K562 (cell line): ENCODE measurements at regions not wholly inside any gene's neighbourhood (a gene's known extent, or its start where the extent isn't known, plus 50 kb on each side); places are given as distances from the start of the nearest gene placed in this dataset.

ENCODE experiments used
- ATAC-seq: fragments of 200-7000 bp; cut with Tn5 transposase; 3 replicates; pipeline ENCODE4 v1.9.1; 2020; ENCODE audit warnings: moderate library complexity
- BruUV-seq: library from RNA; stranded (reverse); fragments of 400-500 nt; replicated peaks from 2 replicates; lab custom pipeline; 2021; lab: Mats Ljungman, UMichigan
- CTCF ChIA-PET: fragments of 300-600 bp; formaldehyde crosslinking; extraction: SDS; loops from one replicate; lab custom pipeline; 2021; ENCODE audit warnings: low intra/inter-chr PET ratio; lab: Yijun Ruan, JAX
- POLR2A ChIA-PET: fragments of 300-600, 350-650 bp; sonication (Branson Sonifier 250); formaldehyde crosslinking; extraction: SDS; loops from one replicate; lab custom pipeline; 2021; ENCODE audit warnings: antibody characterized with exemption, inconsistent platforms; lab: Yijun Ruan, JAX
- DNase-seq, 4 experiments: peaks; one replicate each; pipeline versions ENCODE4 v3.0.0 to v3.0.0-alpha.2; 2011 to 2018; ENCODE audit warnings: low spot score in 3 of 4, mixed read lengths in 3 of 4; ENCODE audit errors: extremely low read depth in 1 of 4
- FAIRE-seq: peaks from 2 replicates; lab custom pipeline; 2011; peaks lifted over from hg19 to GRCh38; lab: Jason Lieb, UNC
- H2AFZ ChIP-seq: 2 replicates; pipeline ENCODE4 v1.6.0; 2011; ENCODE audit warnings: low read depth, low read length, control low read depth, inconsistent platforms
- H3K27ac ChIP-seq: fragments of 200-600 bp; 3 replicates; pipeline ENCODE4 v1.8.0; 2011; ENCODE audit warnings: low read depth, mild to moderate bottlenecking, control low read depth, inconsistent platforms, low read length, moderate library complexity, mixed read lengths; ENCODE audit errors: extremely low read depth
- H3K27me3 ChIP-seq, 2 experiments: fragments of 300-600 bp in 1 of 2; 2 replicates in 1 of 2; 3 replicates in 1 of 2; pipeline versions ENCODE4 v1.6.0 to v1.8.0; 2011; ENCODE audit warnings: inconsistent platforms in 2 of 2, low read length in 2 of 2, mild to moderate bottlenecking in 1 of 2, mixed read lengths in 1 of 2, moderate library complexity in 1 of 2; ENCODE audit not compliant: control insufficient read depth in 2 of 2, insufficient read depth in 2 of 2
- H3K36me3 ChIP-seq: fragments of 300-600 bp; 3 replicates; pipeline ENCODE4 v1.8.0; 2011; ENCODE audit warnings: mild to moderate bottlenecking, low read length, inconsistent platforms; ENCODE audit not compliant: control insufficient read depth, insufficient read depth
- H3K4me1 ChIP-seq, 2 experiments: fragments of 200-600 bp in 1 of 2; replicated peaks in 1 of 2; 2 replicates in 1 of 2; 3 replicates in 1 of 2; pipeline versions ENCODE4 v1.5.1 to v1.8.0; 2011; ENCODE audit warnings: inconsistent platforms in 2 of 2, low read length in 2 of 2, mild to moderate bottlenecking in 1 of 2, mixed read lengths in 1 of 2, moderate library complexity in 1 of 2; ENCODE audit not compliant: control insufficient read depth in 2 of 2, insufficient read depth in 2 of 2
- H3K4me2 ChIP-seq: 2 replicates; pipeline ENCODE4 v1.6.1; 2011; ENCODE audit warnings: low read length, control low read depth, inconsistent platforms, mixed read lengths; ENCODE audit not compliant: insufficient read depth
- H3K4me3 ChIP-seq: fragments of 200-600 bp; sonication (generic), shearing (Covaris generic); 2 replicates; pipeline ENCODE4 v1.5.1; 2016; ENCODE audit warnings: control low read depth, inconsistent platforms
- H3K79me2 ChIP-seq: fragments of 200-600 bp; 3 replicates; pipeline ENCODE4 v1.8.0; 2011; ENCODE audit warnings: low read length, inconsistent platforms; ENCODE audit not compliant: control insufficient read depth, insufficient read depth
- H3K9ac ChIP-seq, 2 experiments: 2 replicates each; pipeline versions ENCODE4 v1.6.0 to v1.6.1; 2011; ENCODE audit warnings: low read depth in 2 of 2, low read length in 2 of 2, control low read depth in 1 of 2, inconsistent platforms in 1 of 2, mild to moderate bottlenecking in 1 of 2, mixed read lengths in 1 of 2; ENCODE audit not compliant: insufficient read depth in 1 of 2
- H3K9me1 ChIP-seq: one replicate; pipeline ENCODE4 v1.6.0; 2011; ENCODE audit warnings: inconsistent platforms, mild to moderate bottlenecking, low read length, moderate library complexity; ENCODE audit not compliant: control insufficient read depth, insufficient read depth
- H3K9me3 ChIP-seq: replicated peaks from 2 replicates; pipeline ENCODE4 v1.5.1; 2011; ENCODE audit warnings: low read depth, low read length, inconsistent platforms; ENCODE audit not compliant: control insufficient read depth, insufficient read depth
- H4K20me1 ChIP-seq: replicated peaks from 2 replicates; pipeline ENCODE4 v1.6.1; 2011; ENCODE audit warnings: low read length, inconsistent platforms, mixed read lengths; ENCODE audit not compliant: control insufficient read depth, insufficient read depth
- CXXC5 ChIP-seq: fragments of 250-450 bp; sonication (Bioruptor Pico); IDR thresholded peaks from 2 replicates; pipeline ENCODE4 v1.8.0; 2022; ENCODE audit warnings: inconsistent platforms, mild to moderate bottlenecking, moderate library complexity
- GATAD2B ChIP-seq: fragments of 450-650 bp; IDR thresholded peaks from 2 replicates; pipeline ENCODE4 v1.6.1; 2017; ENCODE audit warnings: mild to moderate bottlenecking, borderline replicate concordance
- MYNN ChIP-seq, 2 experiments: sonication (generic); formaldehyde crosslinking in 1 of 2; IDR thresholded peaks; 2 replicates each; pipeline versions ENCODE4 v1.5.0 to v1.6.1; 2016 to 2020; ENCODE audit warnings: antibody characterized with exemption in 1 of 2, missing genetic modification reagents in 1 of 2
- NELFE ChIP-seq: IDR thresholded peaks from 2 replicates; pipeline ENCODE4 v1.6.1; 2011; ENCODE audit warnings: mild to moderate bottlenecking; ENCODE audit not compliant: insufficient read depth, insufficient read length
- RB1 ChIP-seq: fragments of 450-650 bp; IDR thresholded peaks from 2 replicates; pipeline ENCODE4 v1.6.1; 2017; ENCODE audit warnings: low read depth, mild to moderate bottlenecking
- YBX1 ChIP-seq: fragments of 450-650 bp; IDR thresholded peaks from 2 replicates; pipeline ENCODE4 v1.7.1; 2016; ENCODE audit warnings: mild to moderate bottlenecking
- ZNF133 ChIP-seq: fragments of 250-450 bp; sonication (Bioruptor Pico); IDR thresholded peaks from 2 replicates; pipeline ENCODE4 v1.4.0; 2020; ENCODE audit warnings: mild to moderate bottlenecking
- ZNF140 ChIP-seq: fragments of 250-450 bp; sonication (Bioruptor Pico); IDR thresholded peaks from 2 replicates; pipeline ENCODE4 v1.8.0; 2021; ENCODE audit warnings: moderate library complexity, mild to moderate bottlenecking, inconsistent platforms
- ZNF175 ChIP-seq: fragments of 200-800 bp; sonication (Bioruptor generic); IDR thresholded peaks from 2 replicates; pipeline ENCODE4 v1.6.1; 2016; ENCODE audit warnings: low read depth, mild to moderate bottlenecking, missing genetic modification characterization, missing compliant biosample characterization
- ZNF212 ChIP-seq: fragments of 450-650 bp; formaldehyde crosslinking; IDR thresholded peaks from 2 replicates; pipeline ENCODE4 v1.4.0; 2020; ENCODE audit warnings: mild to moderate bottlenecking
- ZNF239 ChIP-seq: fragments of 250-450 bp; sonication (Bioruptor Pico); IDR thresholded peaks from 2 replicates; pipeline ENCODE4 v1.4.0; 2020; ENCODE audit warnings: mild to moderate bottlenecking
- ZNF436 ChIP-seq: fragments of 250-450, 450-650 bp; sonication (Bioruptor Pico); formaldehyde crosslinking; IDR thresholded peaks from 2 replicates; pipeline ENCODE4 v1.7.0; 2020; ENCODE audit warnings: mild to moderate bottlenecking
- ZNF444 ChIP-seq: fragments of 250-450 bp; sonication (Bioruptor Pico); IDR thresholded peaks from 2 replicates; pipeline ENCODE4 v1.4.0; 2020; ENCODE audit warnings: mild to moderate bottlenecking, moderate library complexity
- ZNF589 ChIP-seq: fragments of 200-800 bp; sonication (Bioruptor generic); IDR thresholded peaks from 2 replicates; pipeline ENCODE4 v1.6.1; 2016; ENCODE audit warnings: low read depth, missing genetic modification characterization, missing compliant biosample characterization
- WGBS: fragments of 100-300 bp; shearing (Covaris generic); methylation state at CpG from one replicate; pipeline ENCODE4 v1.1.6; 2016; ENCODE audit warnings: low coverage, mixed read lengths; ENCODE audit not compliant: insufficient coverage; ENCODE audit errors: missing lambda C conversion rate; 5-methylcytosine and 5-hydroxymethylcytosine counted together
- in situ Hi-C: fragments of 300-500 bp; cut with MboI; formaldehyde crosslinking; loops from 4 replicates; pipeline ENCODE4 v1.15.0; 2018; ENCODE audit warnings: inconsistent platforms, mixed read lengths
- intact Hi-C: fragments of 100-400 bp; cut with micrococcal nuclease; formaldehyde crosslinking; loops from 2 replicates; pipeline ENCODE4 v1.14.2; 2022
- TF ChIP-seq, protein P1 (sequence below): fragments of 450-650 bp; IDR thresholded peaks from 2 replicates; pipeline ENCODE4 v1.6.1; 2017; ENCODE audit warnings: antibody characterized with exemption
- TF ChIP-seq, protein P2 (sequence below): fragments of 250-450 bp; sonication (Bioruptor Pico); IDR thresholded peaks from 2 replicates; pipeline ENCODE4 v1.9.0; 2021; ENCODE audit warnings: mild to moderate bottlenecking, inconsistent platforms

DNA sequence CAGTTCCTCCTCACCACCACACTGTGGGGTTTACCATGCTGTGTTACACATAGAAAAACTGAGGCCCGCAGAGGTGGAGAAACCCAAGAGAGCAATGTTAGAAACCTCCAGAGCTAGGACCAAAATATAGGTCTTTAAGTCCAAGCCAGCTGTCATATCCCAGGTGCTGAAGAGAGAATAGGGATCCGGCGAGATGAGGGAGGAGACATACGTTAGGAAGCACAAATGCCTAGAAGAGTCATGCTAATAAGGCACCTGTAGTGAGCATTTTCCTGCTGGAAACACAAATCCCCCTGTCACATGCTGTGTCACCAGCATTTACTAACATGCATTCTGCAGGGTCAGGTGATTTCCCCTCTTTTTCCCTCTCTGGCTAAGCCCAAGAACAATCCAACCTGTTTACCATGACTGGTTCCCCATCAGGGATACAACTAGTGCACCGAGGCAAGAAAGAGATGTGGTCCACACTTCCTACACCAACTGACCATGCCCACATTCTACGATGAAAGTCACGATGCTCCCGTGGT lies 168.6 kb upstream of the CAMK1G start:
- FAIRE-seq: no peak
- no peak for TF ChIP-seq MYNN (IDR thresholded peaks at IDR 0.05)
- no peak for TF ChIP-seq MYNN (CRISPR knock-in tag; IDR thresholded peaks at IDR 0.05)
- no peak for TF ChIP-seq RB1
- no peak for TF ChIP-seq NELFE
- no peak for TF ChIP-seq ZNF589 (CRISPR knock-in tag)
- TF ChIP-seq, protein P1, sequence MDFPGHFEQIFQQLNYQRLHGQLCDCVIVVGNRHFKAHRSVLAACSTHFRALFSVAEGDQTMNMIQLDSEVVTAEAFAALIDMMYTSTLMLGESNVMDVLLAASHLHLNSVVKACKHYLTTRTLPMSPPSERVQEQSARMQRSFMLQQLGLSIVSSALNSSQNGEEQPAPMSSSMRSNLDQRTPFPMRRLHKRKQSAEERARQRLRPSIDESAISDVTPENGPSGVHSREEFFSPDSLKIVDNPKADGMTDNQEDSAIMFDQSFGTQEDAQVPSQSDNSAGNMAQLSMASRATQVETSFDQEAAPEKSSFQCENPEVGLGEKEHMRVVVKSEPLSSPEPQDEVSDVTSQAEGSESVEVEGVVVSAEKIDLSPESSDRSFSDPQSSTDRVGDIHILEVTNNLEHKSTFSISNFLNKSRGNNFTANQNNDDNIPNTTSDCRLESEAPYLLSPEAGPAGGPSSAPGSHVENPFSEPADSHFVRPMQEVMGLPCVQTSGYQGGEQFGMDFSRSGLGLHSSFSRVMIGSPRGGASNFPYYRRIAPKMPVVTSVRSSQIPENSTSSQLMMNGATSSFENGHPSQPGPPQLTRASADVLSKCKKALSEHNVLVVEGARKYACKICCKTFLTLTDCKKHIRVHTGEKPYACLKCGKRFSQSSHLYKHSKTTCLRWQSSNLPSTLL: no peak
- no peak for TF ChIP-seq ZNF436 (CRISPR knock-in tag)
- no peak for TF ChIP-seq ZNF239
- TF ChIP-seq CXXC5 (CRISPR knock-in tag): no peak
- TF ChIP-seq ZNF133 (CRISPR knock-in tag): no peak
- TF ChIP-seq ZNF175: no peak
- no peak for TF ChIP-seq YBX1
- TF ChIP-seq, protein P2, sequence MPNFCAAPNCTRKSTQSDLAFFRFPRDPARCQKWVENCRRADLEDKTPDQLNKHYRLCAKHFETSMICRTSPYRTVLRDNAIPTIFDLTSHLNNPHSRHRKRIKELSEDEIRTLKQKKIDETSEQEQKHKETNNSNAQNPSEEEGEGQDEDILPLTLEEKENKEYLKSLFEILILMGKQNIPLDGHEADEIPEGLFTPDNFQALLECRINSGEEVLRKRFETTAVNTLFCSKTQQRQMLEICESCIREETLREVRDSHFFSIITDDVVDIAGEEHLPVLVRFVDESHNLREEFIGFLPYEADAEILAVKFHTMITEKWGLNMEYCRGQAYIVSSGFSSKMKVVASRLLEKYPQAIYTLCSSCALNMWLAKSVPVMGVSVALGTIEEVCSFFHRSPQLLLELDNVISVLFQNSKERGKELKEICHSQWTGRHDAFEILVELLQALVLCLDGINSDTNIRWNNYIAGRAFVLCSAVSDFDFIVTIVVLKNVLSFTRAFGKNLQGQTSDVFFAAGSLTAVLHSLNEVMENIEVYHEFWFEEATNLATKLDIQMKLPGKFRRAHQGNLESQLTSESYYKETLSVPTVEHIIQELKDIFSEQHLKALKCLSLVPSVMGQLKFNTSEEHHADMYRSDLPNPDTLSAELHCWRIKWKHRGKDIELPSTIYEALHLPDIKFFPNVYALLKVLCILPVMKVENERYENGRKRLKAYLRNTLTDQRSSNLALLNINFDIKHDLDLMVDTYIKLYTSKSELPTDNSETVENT (CRISPR knock-in tag): no peak
- TF ChIP-seq ZNF444 (CRISPR knock-in tag): no peak
- no peak for TF ChIP-seq ZNF212 (CRISPR knock-in tag)
- TF ChIP-seq GATAD2B: no peak
- no peak for TF ChIP-seq ZNF140 (CRISPR knock-in tag)

More for the DNA sequence above, 168.6 kb upstream of the CAMK1G start:
- BruUV-seq: no TSS peak
- POLR2A ChIA-PET: interaction anchor here (0.8 to 1.1 kb wide), 2 partner anchors 12 to 1250 kb away, joined by 3 to 4 read pairs; no protein-coding TSS in a partner anchor
- Histone ChIP-seq H3K79me2 (no peaks in the 10 kb centered on the region), H3K27ac (no peak overlapping the region), H3K9ac (no peak overlapping the region), H3K9me1 (no peaks in the 10 kb centered on the region), H3K36me3 (no peaks in the 10 kb centered on the region), H3K4me3 (no peak overlapping the region), H3K4me1 (no peaks in the 10 kb centered on the region), H2AFZ (no peak overlapping the region), H3K4me2 (no peak overlapping the region), H3K9me3 (no peaks in the 10 kb centered on the region), H3K27me3 (no peaks in the 10 kb centered on the region), H4K20me1 (no peaks in the 10 kb centered on the region; the same call in 1 of the 2 replicates)
- 3% methylated on average over 8 of the region's 8 CpGs for WGBS
- intact Hi-C loops (no loop called here), in situ Hi-C loops (no loop called here)
- ATAC-seq: no peak
- CTCF ChIA-PET: no interaction called here
- DNase-seq: no peak
